HG03135 (cell line): ENCODE measurements at regions not wholly inside any gene's neighbourhood (a gene's known extent, or its start where the extent isn't known, plus 50 kb on each side); places are given as distances from the start of the nearest gene placed in this dataset.

ENCODE experiments used
- ATAC-seq: cut with Tn5 transposase; IDR thresholded peaks from one replicate; pipeline ENCODE4 v1.9.1; 2021; ENCODE audit warnings: mild to moderate bottlenecking, moderate library complexity; ENCODE audit not compliant: unreplicated experiment

- ATAC-seq: no peak
These were observed 86.3 kb upstream of the PHLPP1 start for GRCh38 chr18:62629031-62629430.

DNA sequence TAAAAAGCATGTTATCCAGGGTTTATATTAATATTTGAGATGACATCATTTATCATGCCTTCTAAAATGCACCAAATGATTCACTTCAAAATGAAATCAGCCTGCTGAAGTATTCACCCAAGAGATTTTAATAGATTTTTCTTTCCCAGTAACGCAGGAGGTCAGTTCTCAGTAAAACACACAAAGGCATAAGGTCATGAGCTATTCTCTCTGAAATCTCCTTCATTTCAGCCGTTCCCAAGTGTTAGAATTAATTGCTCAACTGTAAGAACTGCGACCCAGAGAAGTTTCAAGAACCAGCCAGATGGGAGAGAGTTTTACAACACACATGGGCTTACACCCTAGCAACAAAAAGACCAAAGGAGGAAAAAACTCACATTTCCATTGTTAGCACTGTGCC, 84.2 kb upstream of the PHLPP1 start:
- no peak for ATAC-seq

DNA sequence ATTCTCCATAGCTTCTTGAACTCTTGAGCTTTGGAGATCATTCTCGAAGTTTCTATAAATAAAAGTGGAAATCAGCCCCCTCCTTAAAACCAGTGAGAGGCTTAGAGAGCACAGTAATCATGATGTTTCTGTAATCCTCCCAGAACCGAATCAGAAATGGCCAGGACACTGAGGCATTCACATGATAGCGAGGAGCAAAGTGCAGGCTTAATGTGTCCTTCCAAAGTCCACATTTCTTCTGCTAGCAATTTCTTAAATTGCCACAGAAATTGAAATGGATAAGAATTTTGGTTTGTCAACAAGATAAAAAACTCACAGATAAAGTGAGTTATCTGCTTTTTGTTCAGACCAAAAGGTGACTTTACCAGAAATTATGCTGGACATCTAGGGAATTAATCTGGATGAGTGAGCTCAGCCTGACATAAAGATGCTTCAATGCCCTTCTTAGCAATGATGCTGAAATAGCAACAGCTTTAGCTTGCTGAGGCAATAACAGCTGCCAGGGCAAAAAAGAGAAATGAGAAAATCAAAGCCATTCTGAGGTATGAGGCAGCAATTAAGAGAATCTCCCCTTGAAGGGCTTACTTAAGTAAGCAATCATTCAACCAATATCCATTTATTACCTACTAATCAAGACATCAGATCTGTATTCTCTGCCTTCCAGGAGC, 82.4 kb upstream of the PHLPP1 start:
- ATAC-seq: no peak

DNA sequence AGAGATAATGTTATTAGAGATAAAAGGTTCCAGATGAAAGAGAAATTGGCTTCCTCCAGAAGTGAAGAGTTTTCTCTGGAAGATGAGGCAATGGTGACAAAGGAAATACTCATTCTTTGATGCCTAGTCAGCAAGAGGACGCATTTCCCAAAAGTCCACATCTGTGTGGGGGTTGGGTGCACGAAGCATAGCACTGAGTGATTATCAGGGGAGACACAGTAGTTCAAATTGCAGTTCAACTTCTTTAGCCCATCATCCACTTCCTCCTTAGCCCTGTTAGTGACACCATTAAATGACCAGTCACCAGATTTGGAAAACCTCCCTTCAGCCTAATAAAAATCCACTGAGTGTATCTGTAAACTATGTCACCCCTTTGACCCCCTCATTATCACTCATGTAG, 80.9 kb upstream of the PHLPP1 start:
- ATAC-seq: no peak

DNA sequence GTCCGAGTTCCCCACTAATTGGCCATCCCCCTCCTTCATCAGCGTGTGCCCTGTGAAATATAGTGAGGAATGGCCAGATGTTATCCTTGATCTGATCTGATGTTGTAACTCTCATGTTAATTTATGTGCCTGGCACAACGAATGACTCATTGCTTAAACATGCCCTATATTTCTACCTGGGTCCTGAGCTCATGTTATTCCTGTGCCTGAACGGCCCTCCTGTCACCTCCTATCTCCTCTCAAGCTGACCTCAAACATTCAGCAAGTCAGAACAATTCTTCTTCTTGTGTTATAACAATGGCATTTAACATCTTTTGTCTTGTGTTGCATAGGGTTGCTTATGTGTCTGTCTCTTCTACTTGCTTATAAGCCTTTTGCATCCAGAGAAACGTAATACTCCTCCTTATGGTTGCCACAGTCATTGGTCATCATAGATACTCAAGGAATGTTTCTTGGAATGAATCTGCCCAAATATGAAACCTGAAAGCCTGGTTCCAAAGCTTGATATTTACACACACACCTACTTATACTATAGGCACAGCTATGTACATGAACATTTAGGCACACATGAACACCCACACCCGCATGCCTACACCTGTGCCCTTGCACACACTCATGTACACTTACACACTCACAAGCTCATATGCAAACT, 80.2 kb upstream of the PHLPP1 start:
- no peak for ATAC-seq

- no peak for ATAC-seq
These were observed 77.9 kb upstream of the PHLPP1 start for GRCh38 chr18:62637403-62637802.

GRCh38 chr18:62637807-62638687, 77.3 kb upstream of the PHLPP1 start:
- no peak for ATAC-seq

DNA sequence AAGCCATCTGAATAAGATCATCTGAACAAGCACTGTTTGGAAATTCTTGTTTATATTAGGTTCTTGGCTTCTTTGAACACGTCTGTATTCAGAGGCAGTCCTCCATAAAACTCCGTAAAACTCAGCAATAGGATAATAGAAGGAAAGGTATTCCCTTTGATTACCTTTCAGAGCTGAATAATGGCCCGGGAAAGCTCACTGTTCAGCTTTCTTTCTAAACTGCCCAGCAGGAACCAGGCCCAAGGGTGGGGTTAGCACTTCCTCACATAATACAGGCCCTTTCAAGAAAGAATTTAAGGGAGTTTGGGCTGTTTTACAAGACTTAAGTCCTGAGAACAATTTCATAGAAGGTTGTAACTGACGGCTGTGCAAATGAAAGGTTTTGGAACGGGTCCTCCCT, 72.2 kb upstream of the PHLPP1 start:
- ATAC-seq: no peak

DNA sequence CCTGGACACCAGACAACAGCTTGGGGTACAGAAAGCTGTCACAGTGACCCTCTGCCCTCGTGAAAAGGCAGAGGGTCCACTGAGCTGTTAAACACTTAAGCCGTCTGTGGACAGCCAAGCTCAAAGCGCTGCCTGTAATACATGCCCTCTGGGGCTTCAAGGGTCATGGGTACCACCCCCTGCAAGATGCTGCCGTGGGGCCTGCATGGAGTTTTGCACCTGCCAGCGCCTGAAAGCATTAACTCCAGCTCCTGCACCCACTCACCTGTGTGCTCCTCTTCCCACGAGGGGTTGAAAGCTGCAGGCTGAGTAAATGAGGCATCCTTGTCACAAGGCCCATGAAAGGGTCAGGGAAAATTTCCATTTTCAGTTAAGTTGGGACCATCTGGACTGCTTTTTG, 70.6 kb upstream of the PHLPP1 start:
- ATAC-seq: no peak

- no peak for ATAC-seq
These were observed 68.2 kb upstream of the PHLPP1 start for GRCh38 chr18:62647179-62647578.

GRCh38 chr18:62648045-62648678, 67.2 kb upstream of the PHLPP1 start:
- no peak for ATAC-seq

DNA sequence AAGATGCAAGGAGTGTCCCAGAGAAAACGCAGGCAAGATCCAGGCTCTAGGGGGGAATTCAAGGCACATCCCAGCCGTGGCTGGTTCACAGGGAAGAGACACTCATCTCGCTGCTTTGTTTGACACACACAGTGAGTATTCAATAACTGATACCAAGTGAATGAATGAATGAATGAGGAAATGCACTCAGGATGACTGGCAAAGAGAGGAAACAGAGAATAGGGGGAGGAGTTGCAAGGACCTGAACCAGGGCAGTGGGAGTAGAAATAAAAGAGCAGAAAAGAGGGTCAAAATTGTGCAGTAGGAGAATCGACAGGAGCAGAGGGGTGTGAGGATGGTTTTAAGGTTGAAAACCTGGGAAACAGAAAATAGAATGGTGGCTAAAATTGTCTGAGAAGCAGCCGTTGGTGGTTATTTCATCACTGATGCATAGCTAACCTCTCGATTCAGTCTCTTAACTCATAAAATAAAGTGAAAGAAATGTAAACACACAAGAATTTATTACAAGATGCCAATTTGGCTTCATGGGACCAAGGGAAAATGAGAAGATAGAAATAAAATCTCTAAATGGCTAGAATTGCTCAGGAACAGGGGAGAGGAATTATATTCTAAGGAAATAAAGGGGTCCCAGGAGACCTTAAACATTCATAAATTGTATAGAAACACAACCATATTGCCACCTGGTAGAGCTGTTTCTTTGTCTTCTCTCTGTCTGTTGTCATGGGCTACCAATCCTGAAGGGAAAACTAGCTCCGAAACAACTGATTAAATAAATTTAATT, 63.9 kb upstream of the PHLPP1 start:
- ATAC-seq: peak; percentile 38

DNA sequence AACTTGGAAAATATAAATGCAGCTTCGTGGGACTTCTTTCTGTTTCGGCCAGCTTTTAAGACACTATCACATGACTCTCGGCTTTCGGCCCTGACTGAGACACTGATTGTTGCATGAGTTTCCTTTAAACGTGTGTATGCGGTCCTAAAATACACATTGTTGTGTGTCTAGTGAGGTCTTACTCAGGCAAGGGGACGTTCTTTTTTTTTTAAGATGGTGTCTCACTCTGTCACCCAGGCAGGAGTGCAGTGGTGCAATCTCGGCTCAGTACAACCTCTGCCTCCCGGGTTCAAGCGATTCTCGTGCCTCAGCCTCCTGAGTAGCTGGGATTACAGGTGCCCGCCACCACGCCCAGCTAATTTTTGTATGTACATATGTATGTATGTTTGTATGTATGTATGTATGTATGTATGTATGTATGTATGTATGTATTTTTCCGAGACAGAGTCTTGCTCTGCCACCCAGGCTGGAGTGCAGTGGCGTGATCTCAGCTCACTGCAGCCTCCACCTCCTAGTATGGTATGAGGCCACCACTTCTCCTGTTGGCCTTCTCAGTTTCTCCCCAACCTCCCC, 63.2 kb upstream of the PHLPP1 start:
- peak; percentile 60 for ATAC-seq

DNA sequence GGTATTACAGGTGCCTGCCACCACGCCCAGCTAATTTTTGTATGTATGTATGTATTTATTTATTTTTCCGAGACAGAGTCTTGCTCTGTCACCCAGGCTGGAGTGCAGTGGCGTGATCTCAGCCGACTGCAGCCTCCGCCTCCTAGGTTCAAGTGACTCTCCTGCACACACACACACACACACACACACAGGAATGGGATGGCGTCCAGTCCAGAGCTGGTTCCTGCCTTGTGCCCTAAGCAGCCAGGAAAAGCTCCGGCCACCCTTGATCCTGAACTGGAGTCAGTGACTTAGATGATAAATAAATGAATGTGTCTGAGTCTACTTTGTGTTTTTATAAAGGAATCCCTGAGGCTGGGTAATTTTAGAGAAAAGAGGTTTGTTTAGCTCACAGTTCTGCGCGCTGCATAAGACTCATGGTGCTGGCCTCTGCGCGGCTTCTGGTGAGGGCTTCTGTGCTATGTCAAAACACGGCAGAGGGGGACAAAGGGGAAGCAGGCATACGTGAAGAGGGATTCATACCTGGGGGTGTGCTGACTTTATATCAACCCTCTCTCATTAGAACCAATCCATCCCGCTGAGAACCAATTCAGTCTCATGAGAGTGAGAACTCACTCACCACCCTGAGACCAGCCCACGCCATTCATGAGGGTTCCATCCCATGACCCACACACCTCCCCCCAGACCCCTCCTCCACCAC, 59.7 kb upstream of the PHLPP1 start:
- ATAC-seq: no peak

DNA sequence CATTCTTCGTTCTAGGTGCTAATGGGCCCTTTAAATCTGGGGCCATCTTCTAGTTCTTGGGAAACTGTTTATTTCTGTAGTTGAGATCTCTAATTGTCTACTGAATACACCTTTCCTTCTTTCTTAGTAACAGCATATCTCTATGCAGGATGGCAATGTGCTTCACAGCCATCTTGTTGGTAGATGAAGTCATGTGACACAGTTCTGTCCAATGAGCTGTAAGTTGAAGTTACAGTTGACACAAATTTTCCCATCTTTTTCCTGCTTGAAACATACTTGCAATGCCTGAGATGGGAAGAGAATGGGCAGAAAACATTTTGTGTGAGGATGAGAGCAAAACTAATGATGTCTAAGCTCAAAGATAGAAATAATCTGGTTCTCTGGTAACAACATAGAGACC, 57.3 kb upstream of the PHLPP1 start:
- ATAC-seq: no peak

GRCh38 chr18:62659698-62660097, 55.6 kb upstream of the PHLPP1 start:
- no peak for ATAC-seq

- no peak for ATAC-seq
These were observed 54.6 kb upstream of the PHLPP1 start for GRCh38 chr18:62660691-62661090.

DNA sequence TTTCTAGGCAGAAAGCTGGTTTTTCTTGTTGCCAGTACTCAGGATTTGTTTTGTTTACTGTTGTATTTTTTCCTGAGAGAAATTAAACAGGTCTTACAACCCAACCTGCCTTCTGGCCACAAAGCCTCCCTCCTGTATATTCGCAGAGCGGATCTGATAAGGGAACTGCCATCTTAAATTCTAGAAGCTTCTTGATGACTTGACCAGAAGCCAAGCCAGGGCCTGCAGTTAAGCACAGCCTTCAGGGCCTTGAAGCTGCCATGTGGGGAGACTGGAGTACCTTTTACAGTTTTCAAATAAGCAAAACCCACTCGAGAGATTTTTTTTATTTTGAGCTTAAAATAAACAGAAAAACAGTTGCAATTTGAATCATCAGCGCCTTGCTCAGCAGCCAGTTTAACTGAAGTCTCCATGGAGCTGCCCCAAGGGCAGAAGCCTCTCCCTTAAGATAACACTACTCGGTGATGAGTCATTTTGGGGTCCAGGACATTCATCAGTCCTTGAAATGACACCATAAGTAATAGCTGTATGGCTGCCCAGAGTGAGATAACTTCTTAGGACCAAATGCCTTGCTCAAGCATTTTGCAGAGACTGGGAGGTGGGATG, 51.5 kb upstream of the PHLPP1 start:
- ATAC-seq: peak; percentile 78

- ATAC-seq: no peak
These were observed 50.9 kb upstream of the PHLPP1 start for GRCh38 chr18:62664414-62664813.
